Body of pancreas (tissue), 4 donors: ENCODE measurements at regions not wholly inside any gene's neighbourhood (a gene's known extent, or its start where the extent isn't known, plus 50 kb on each side); places are given as distances from the start of the nearest gene placed in this dataset.

Source experiments
- ATAC-seq: fragments of 150-250 bp; one replicate; pipeline ENCODE4 v1.9.1; 2016
- DNase-seq, 4 donors: peaks; one replicate each; pipeline ENCODE4 v3.0.0-alpha.2; 2019
- H3K27ac ChIP-seq, 4 donors: fragments of 200-600 bp; sonication (generic); 1 replicate in 3 of 4; 2 replicates in 1 of 4; pipeline versions ENCODE4 v1.5.1 to v1.6.1; 2016 to 2019; ENCODE audit warnings: mild to moderate bottlenecking in 1 of 4, mixed read lengths in 1 of 4, moderate library complexity in 1 of 4
- H3K27me3 ChIP-seq, 2 donors: fragments of 200-600 bp; sonication (generic); one replicate each; pipeline ENCODE4 v1.6.0; 2016; ENCODE audit warnings: mild to moderate bottlenecking in 1 of 2
- H3K36me3 ChIP-seq, 2 donors: fragments of 200-600 bp; sonication (generic); replicated peaks in 1 of 2; 2 replicates each; pipeline ENCODE4 v1.5.1; 2016; ENCODE audit warnings: low read depth in 2 of 2; ENCODE audit not compliant: insufficient read depth in 1 of 2
- H3K4me1 ChIP-seq: fragments of 200-600 bp; sonication (generic); one replicate; pipeline ENCODE4 v1.6.0; 2016
- H3K4me3 ChIP-seq, 2 donors: fragments of 200-600 bp; sonication (generic); 1 replicate in 1 of 2; 2 replicates in 1 of 2; pipeline ENCODE4 v1.5.1; 2016 to 2019
- H3K9me3 ChIP-seq, 3 donors: fragments of 200-600 bp; sonication (generic); 1 replicate in 2 of 3; 2 replicates in 1 of 3; pipeline ENCODE4 v1.5.1; 2016
- CTCF ChIP-seq, 7 experiments: fragments of 450-650 bp in 4 of 7; fragments of 200-600 bp in 3 of 7; sonication (generic) in 3 of 7; IDR thresholded peaks; one replicate each; pipeline ENCODE4 v1.5.1; 2016 to 2019; ENCODE audit warnings: antibody characterized with exemption in 7 of 7
- POLR2A ChIP-seq, 3 donors: fragments of 450-650 bp; IDR thresholded peaks; one replicate each; pipeline ENCODE4 v1.6.1; 2016; ENCODE audit warnings: antibody characterized with exemption in 3 of 3, mild to moderate bottlenecking in 2 of 3
- WGBS, 2 donors: methylation state at CpG; one replicate each; pipeline ENCODE4 v1.1.5; 2017; 5-methylcytosine and 5-hydroxymethylcytosine counted together
- intact Hi-C: fragments of 100-400 bp; cut with DNase I; formaldehyde crosslinking; loops from one replicate; pipeline ENCODE4 v1.15.1; 2023

- ATAC-seq (no peak), DNase-seq (no peak)
- Histone ChIP-seq H3K27me3 (no peaks in the 10 kb centered on the region), H3K27ac (no peak overlapping the region), H3K4me1 (peaks cover 4% of the 10 kb centered on the region), H3K36me3 (no peaks in the 10 kb centered on the region), H3K4me3 (no peak overlapping the region), H3K9me3 (no peaks in the 10 kb centered on the region)
- WGBS, 2 donors, result 73 to 74% methylated on average over 6 to 7 of the region's 7 CpGs
- TF ChIP-seq CTCF (IDR thresholded peaks at IDR 0.05) (no peak), POLR2A (IDR thresholded peaks at IDR 0.05) (no peak)
- intact Hi-C loops, result no loop called here
These were observed 58.7 kb upstream of the LRRN2 start for GRCh38 chr1:204744107-204744779.

- no peak for TF ChIP-seq POLR2A (IDR thresholded peaks at IDR 0.05)
- TF ChIP-seq CTCF (IDR thresholded peaks at IDR 0.05), result peak; percentile 72 to 97 (median 77)
- Histone ChIP-seq H3K27me3 (no peaks in the 10 kb centered on the region), H3K4me1 (peaks cover 4% of the 10 kb centered on the region), H3K4me3 (no peak overlapping the region), H3K9me3 (no peaks in the 10 kb centered on the region), H3K27ac (no peak overlapping the region), H3K36me3 (no peaks in the 10 kb centered on the region)
- DNase-seq, result peak; percentile 37 to 65 (median 56)
- ATAC-seq, result peak; percentile 48
- intact Hi-C loops, result no loop called here
These were observed 61.4 kb upstream of the LRRN2 start for GRCh38 chr1:204746838-204747442.

GRCh38 chr1:204751480-204751879, 65.9 kb upstream of the LRRN2 start:
- Histone ChIP-seq H3K4me3 (no peak overlapping the region), H3K36me3 (no peaks in the 10 kb centered on the region), H3K27ac (no peak overlapping the region), H3K27me3 (no peaks in the 10 kb centered on the region), H3K9me3 (no peaks in the 10 kb centered on the region), H3K4me1 (no peaks in the 10 kb centered on the region)
- 47 to 52% methylated on average over 6 of the region's 6 CpGs for WGBS, 2 donors
- intact Hi-C loops, result no loop called here
- DNase-seq (no peak), ATAC-seq (no peak)
- TF ChIP-seq POLR2A (IDR thresholded peaks at IDR 0.05) (no peak), CTCF (IDR thresholded peaks at IDR 0.05) (no peak)

GRCh38 chr1:204751883-204752687, 66.5 kb upstream of the LRRN2 start:
- Histone ChIP-seq H3K36me3 (no peaks in the 10 kb centered on the region), H3K27ac (no peak overlapping the region), H3K4me1 (no peaks in the 10 kb centered on the region), H3K4me3 (no peak overlapping the region), H3K9me3 (no peaks in the 10 kb centered on the region), H3K27me3 (no peaks in the 10 kb centered on the region)
- 70 to 83% methylated on average over 15 of the region's 24 CpGs for WGBS, 2 donors
- DNase-seq, result peak in 1 of 4 donors; percentile 17
- TF ChIP-seq CTCF (IDR thresholded peaks at IDR 0.05) (no peak), POLR2A (IDR thresholded peaks at IDR 0.05) (no peak)
- intact Hi-C loops, result no loop called here
- no peak for ATAC-seq
